ENCODE measurements at regions not wholly inside any gene's neighbourhood (a gene's known extent, or its start where the extent isn't known, plus 50 kb on each side); places are given as distances from the start of the nearest gene placed in this dataset.

- no peak overlapping the region for H3K9ac ChIP-seq (ENCODE audit: low read depth, low read length)
- no peaks in the 10 kb centered on the region for H3K9me3 ChIP-seq (ENCODE audit: insufficient read depth, low read depth, low read length)
- H3K4me1 ChIP-seq (ENCODE audit: insufficient read depth, low read length): 0 out of 2 replicates have a peak, but pooled peaks cover 4% of the 10 kb centered on the region
- no peak overlapping the region for H3K4me3 ChIP-seq (ENCODE audit: low read length)
- H3K36me3 ChIP-seq (ENCODE audit: insufficient read depth, low read length): no peaks in the 10 kb centered on the region
- no peaks in the 10 kb centered on the region for H3K27me3 ChIP-seq (ENCODE audit: insufficient read depth, low read length)
- H3K27ac ChIP-seq (ENCODE audit: low read depth, low read length): no peak overlapping the region
- 85% methylated on average over 2 of the region's 2 CpGs for WGBS
Measured at GRCh38 chr10:33385686-33386085, 51.2 kb upstream of the NRP1 start.

- WGBS: 98% methylated on average over 5 of the region's 5 CpGs
- no peak overlapping the region for H3K27ac ChIP-seq (ENCODE audit: low read depth, low read length)
Measured at GRCh38 chr10:33385015-33385414, 50.5 kb upstream of the NRP1 start.

More at GRCh38 chr10:33385015-33385414, 50.5 kb upstream of the NRP1 start:
- Histone ChIP-seq H3K27me3 (ENCODE audit: insufficient read depth, low read length) (no peaks in the 10 kb centered on the region), H3K4me3 (ENCODE audit: low read length) (no peak overlapping the region), H3K4me1 (ENCODE audit: insufficient read depth, low read length) (0 out of 2 replicates have a peak, but pooled peaks cover 4% of the 10 kb centered on the region), H3K9ac (ENCODE audit: low read depth, low read length) (no peak overlapping the region), H3K9me3 (ENCODE audit: insufficient read depth, low read depth, low read length) (no peaks in the 10 kb centered on the region), H3K36me3 (ENCODE audit: insufficient read depth, low read length) (no peaks in the 10 kb centered on the region)
